SK-N-SH treated with all-trans-retinoic acid at 6 μM for 48 hours (cell line): ENCODE measurements at regions not wholly inside any gene's neighbourhood (a gene's known extent, or its start where the extent isn't known, plus 50 kb on each side); places are given as distances from the start of the nearest gene placed in this dataset.

ENCODE experiments used
- ATAC-seq: fragments of 200-7000 bp; cut with Tn5 transposase; 3 replicates; pipeline ENCODE4 v1.9.1; 2020; ENCODE audit warnings: mild to moderate bottlenecking, moderate library complexity
- ARNTL ChIP-seq: fragments of 450-650 bp; formaldehyde crosslinking; IDR thresholded peaks from 2 replicates; pipeline ENCODE4 v1.5.0; 2020; ENCODE audit warnings: low read depth, mild to moderate bottlenecking, moderate library complexity, borderline replicate concordance
- BACH2 ChIP-seq: fragments of 250-450 bp; sonication (Bioruptor Pico); IDR thresholded peaks from 2 replicates; pipeline ENCODE4 v1.9.0; 2021; ENCODE audit warnings: mild to moderate bottlenecking, borderline replicate concordance
- CSDC2 ChIP-seq: fragments of 250-450 bp; sonication (Bioruptor Pico); IDR thresholded peaks from 2 replicates; pipeline ENCODE4 v1.5.0; 2020; ENCODE audit warnings: mild to moderate bottlenecking, moderate library complexity
- ESRRG ChIP-seq: fragments of 250-450 bp; sonication (Bioruptor Pico); IDR thresholded peaks from 2 replicates; pipeline ENCODE4 v1.6.1; 2021; ENCODE audit warnings: mild to moderate bottlenecking
- GLIS3 ChIP-seq: fragments of 250-450 bp; sonication (Bioruptor Pico); IDR thresholded peaks from 2 replicates; pipeline ENCODE4 v1.5.0; 2020; ENCODE audit warnings: mild to moderate bottlenecking, moderate library complexity
- OSR1 ChIP-seq: fragments of 250-450 bp; sonication (Bioruptor Pico); IDR thresholded peaks from 2 replicates; pipeline ENCODE4 v1.8.0; 2022; ENCODE audit warnings: moderate library complexity, mild to moderate bottlenecking, inconsistent platforms
- PPARA ChIP-seq: fragments of 250-450 bp; sonication (Bioruptor Pico); IDR thresholded peaks from 2 replicates; pipeline ENCODE4 v1.5.0; 2020; ENCODE audit warnings: mild to moderate bottlenecking, borderline replicate concordance
- RARB ChIP-seq: fragments of 250-450 bp; sonication (Bioruptor Pico); IDR thresholded peaks from 2 replicates; pipeline ENCODE4 v1.8.0; 2021; ENCODE audit warnings: mild to moderate bottlenecking, moderate library complexity
- SNAI2 ChIP-seq: fragments of 250-450 bp; sonication (Bioruptor Pico); IDR thresholded peaks from 2 replicates; pipeline ENCODE4 v1.5.0; 2020; ENCODE audit warnings: mild to moderate bottlenecking, moderate library complexity
- TCF4 ChIP-seq: fragments of 250-450 bp; sonication (Bioruptor Pico); IDR thresholded peaks from 2 replicates; pipeline ENCODE4 v1.8.0; 2021; ENCODE audit warnings: mild to moderate bottlenecking, moderate library complexity, borderline replicate concordance
- TOX ChIP-seq: fragments of 250-450 bp; sonication (Bioruptor Pico); IDR thresholded peaks from 2 replicates; pipeline ENCODE4 v1.8.0; 2021; ENCODE audit warnings: mild to moderate bottlenecking, moderate library complexity, borderline replicate concordance
- ZC3H10 ChIP-seq: fragments of 250-450 bp; sonication (Bioruptor Pico); IDR thresholded peaks from 2 replicates; pipeline ENCODE4 v1.5.1; 2021; ENCODE audit warnings: mild to moderate bottlenecking, moderate library complexity
- ZFP3 ChIP-seq: fragments of 250-450 bp; sonication (Bioruptor Pico); IDR thresholded peaks from 2 replicates; pipeline ENCODE4 v1.5.0; 2020; ENCODE audit warnings: mild to moderate bottlenecking, moderate library complexity
- ZFP30 ChIP-seq: fragments of 450-650 bp; formaldehyde crosslinking; IDR thresholded peaks from 2 replicates; pipeline ENCODE4 v1.5.0; 2022; ENCODE audit warnings: mild to moderate bottlenecking, moderate library complexity
- ZNF70 ChIP-seq: fragments of 450-650 bp; formaldehyde crosslinking; IDR thresholded peaks from 2 replicates; pipeline ENCODE4 v1.5.0; 2020; ENCODE audit warnings: mild to moderate bottlenecking, moderate library complexity
- ZNF8 ChIP-seq: fragments of 450-650 bp; formaldehyde crosslinking; IDR thresholded peaks from 2 replicates; pipeline ENCODE4 v1.5.0; 2020; ENCODE audit warnings: mild to moderate bottlenecking, moderate library complexity
- TF ChIP-seq, protein P1 (sequence below): fragments of 250-450 bp; sonication (Bioruptor Pico); IDR thresholded peaks from 2 replicates; pipeline ENCODE4 v1.8.0; 2020; ENCODE audit warnings: mild to moderate bottlenecking, moderate library complexity, borderline replicate concordance
- TF ChIP-seq, protein P2 (sequence below): fragments of 250-450 bp; sonication (Bioruptor Pico); IDR thresholded peaks from 2 replicates; pipeline ENCODE4 v1.5.1; 2020; ENCODE audit warnings: low read depth, mild to moderate bottlenecking, moderate library complexity
- TF ChIP-seq, protein P3 (sequence below): fragments of 250-450 bp; sonication (Bioruptor Pico); IDR thresholded peaks from 2 replicates; pipeline ENCODE4 v1.8.0; 2021; ENCODE audit warnings: low read depth, mild to moderate bottlenecking, moderate library complexity, borderline replicate concordance
- TF ChIP-seq, protein P4 (sequence below): fragments of 250-450 bp; sonication (Bioruptor Pico); IDR thresholded peaks from 2 replicates; pipeline ENCODE4 v1.5.1; 2021; ENCODE audit warnings: mild to moderate bottlenecking, moderate library complexity

GRCh38 chr2:129859175-129859574 lies 120.3 kb upstream of the RAB6C start:
- TF ChIP-seq ZFP3, result no peak
- no peak for TF ChIP-seq ZNF70 (CRISPR knock-in tag)
- TF ChIP-seq, protein P1, sequence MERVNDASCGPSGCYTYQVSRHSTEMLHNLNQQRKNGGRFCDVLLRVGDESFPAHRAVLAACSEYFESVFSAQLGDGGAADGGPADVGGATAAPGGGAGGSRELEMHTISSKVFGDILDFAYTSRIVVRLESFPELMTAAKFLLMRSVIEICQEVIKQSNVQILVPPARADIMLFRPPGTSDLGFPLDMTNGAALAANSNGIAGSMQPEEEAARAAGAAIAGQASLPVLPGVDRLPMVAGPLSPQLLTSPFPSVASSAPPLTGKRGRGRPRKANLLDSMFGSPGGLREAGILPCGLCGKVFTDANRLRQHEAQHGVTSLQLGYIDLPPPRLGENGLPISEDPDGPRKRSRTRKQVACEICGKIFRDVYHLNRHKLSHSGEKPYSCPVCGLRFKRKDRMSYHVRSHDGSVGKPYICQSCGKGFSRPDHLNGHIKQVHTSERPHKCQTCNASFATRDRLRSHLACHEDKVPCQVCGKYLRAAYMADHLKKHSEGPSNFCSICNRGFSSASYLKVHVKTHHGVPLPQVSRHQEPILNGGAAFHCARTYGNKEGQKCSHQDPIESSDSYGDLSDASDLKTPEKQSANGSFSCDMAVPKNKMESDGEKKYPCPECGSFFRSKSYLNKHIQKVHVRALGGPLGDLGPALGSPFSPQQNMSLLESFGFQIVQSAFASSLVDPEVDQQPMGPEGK (CRISPR knock-in tag), result no peak
- TF ChIP-seq TCF4 (CRISPR knock-in tag), result no peak
- TF ChIP-seq PPARA (CRISPR knock-in tag), result no peak
- no peak for TF ChIP-seq SNAI2 (CRISPR knock-in tag)
- no peak for TF ChIP-seq OSR1 (CRISPR knock-in tag)
- TF ChIP-seq, protein P2, sequence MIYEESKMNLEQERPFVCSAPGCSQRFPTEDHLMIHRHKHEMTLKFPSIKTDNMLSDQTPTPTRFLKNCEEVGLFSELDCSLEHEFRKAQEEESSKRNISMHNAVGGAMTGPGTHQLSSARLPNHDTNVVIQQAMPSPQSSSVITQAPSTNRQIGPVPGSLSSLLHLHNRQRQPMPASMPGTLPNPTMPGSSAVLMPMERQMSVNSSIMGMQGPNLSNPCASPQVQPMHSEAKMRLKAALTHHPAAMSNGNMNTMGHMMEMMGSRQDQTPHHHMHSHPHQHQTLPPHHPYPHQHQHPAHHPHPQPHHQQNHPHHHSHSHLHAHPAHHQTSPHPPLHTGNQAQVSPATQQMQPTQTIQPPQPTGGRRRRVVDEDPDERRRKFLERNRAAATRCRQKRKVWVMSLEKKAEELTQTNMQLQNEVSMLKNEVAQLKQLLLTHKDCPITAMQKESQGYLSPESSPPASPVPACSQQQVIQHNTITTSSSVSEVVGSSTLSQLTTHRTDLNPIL, result no peak
- TF ChIP-seq CSDC2 (CRISPR knock-in tag), result no peak
- TF ChIP-seq, protein P3, sequence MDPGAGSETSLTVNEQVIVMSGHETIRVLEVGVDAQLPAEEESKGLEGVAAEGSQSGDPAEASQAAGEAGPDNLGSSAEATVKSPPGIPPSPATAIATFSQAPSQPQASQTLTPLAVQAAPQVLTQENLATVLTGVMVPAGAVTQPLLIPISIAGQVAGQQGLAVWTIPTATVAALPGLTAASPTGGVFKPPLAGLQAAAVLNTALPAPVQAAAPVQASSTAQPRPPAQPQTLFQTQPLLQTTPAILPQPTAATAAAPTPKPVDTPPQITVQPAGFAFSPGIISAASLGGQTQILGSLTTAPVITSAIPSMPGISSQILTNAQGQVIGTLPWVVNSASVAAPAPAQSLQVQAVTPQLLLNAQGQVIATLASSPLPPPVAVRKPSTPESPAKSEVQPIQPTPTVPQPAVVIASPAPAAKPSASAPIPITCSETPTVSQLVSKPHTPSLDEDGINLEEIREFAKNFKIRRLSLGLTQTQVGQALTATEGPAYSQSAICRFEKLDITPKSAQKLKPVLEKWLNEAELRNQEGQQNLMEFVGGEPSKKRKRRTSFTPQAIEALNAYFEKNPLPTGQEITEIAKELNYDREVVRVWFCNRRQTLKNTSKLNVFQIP (CRISPR knock-in tag), result no peak
- no peak for TF ChIP-seq TOX (CRISPR knock-in tag)
- no peak for TF ChIP-seq ZC3H10 (CRISPR knock-in tag)
- ATAC-seq, result no peak

GRCh38 chr2:129860088-129860487 lies 119.4 kb upstream of the RAB6C start:
- no peak for TF ChIP-seq OSR1 (CRISPR knock-in tag)
- no peak for ATAC-seq

- no peak for ATAC-seq
Observed at GRCh38 chr2:129861666-129862288, 117.7 kb upstream of the RAB6C start.

DNA sequence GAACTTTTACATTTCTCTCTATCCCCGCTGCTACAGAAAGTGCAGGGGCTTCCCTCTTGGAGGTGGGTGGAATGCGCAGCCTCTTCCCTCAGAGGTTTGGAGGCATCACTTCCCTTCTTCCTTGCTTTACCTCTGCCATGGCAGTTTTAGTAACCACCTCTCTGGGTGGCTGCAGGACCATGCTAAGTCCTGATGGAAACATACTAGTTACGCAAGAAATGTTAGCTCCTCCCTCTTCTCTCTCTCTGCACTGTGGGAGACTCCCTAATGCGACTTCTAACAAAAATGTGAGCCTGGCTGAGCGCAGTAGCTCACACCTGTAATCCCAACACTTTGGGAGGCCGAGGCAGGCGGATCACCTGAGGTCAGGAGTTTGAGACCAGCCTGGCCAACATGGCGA lies 116.8 kb upstream of the RAB6C start:
- no peak for ATAC-seq
- no peak for TF ChIP-seq ZNF70 (CRISPR knock-in tag)
- no peak for TF ChIP-seq BACH2 (CRISPR knock-in tag)
- TF ChIP-seq ZFP30 (CRISPR knock-in tag), result no peak
- no peak for TF ChIP-seq ARNTL (CRISPR knock-in tag)
- no peak for TF ChIP-seq TOX (CRISPR knock-in tag)
- no peak for TF ChIP-seq OSR1 (CRISPR knock-in tag)
- no peak for TF ChIP-seq TCF4 (CRISPR knock-in tag)
- TF ChIP-seq, protein P1 (CRISPR knock-in tag), result no peak
- TF ChIP-seq ZFP3, result no peak
- no peak for TF ChIP-seq ESRRG (CRISPR knock-in tag)
- TF ChIP-seq CSDC2 (CRISPR knock-in tag), result no peak
- no peak for TF ChIP-seq ZC3H10 (CRISPR knock-in tag)
- TF ChIP-seq GLIS3 (CRISPR knock-in tag), result no peak
- no peak for TF ChIP-seq ZNF8 (CRISPR knock-in tag)
- TF ChIP-seq, protein P2, result no peak
- no peak for TF ChIP-seq RARB (CRISPR knock-in tag)
- TF ChIP-seq, protein P4, sequence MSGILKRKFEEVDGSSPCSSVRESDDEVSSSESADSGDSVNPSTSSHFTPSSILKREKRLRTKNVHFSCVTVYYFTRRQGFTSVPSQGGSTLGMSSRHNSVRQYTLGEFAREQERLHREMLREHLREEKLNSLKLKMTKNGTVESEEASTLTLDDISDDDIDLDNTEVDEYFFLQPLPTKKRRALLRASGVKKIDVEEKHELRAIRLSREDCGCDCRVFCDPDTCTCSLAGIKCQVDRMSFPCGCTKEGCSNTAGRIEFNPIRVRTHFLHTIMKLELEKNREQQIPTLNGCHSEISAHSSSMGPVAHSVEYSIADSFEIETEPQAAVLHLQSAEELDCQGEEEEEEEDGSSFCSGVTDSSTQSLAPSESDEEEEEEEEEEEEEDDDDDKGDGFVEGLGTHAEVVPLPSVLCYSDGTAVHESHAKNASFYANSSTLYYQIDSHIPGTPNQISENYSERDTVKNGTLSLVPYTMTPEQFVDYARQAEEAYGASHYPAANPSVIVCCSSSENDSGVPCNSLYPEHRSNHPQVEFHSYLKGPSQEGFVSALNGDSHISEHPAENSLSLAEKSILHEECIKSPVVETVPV, result no peak
- TF ChIP-seq PPARA (CRISPR knock-in tag), result no peak

More at GRCh38 chr2:129861666-129862288, 117.7 kb upstream of the RAB6C start:
- no peak for TF ChIP-seq ZC3H10 (CRISPR knock-in tag)
